CD4-positive, alpha-beta memory T cell (primary cell): ENCODE measurements at regions not wholly inside any gene's neighbourhood (a gene's known extent, or its start where the extent isn't known, plus 50 kb on each side); places are given as distances from the start of the nearest gene placed in this dataset.

Source experiments
- CTCF ChIA-PET: fragments of 350-600 bp; sonication (Branson Sonifier 250); formaldehyde crosslinking; loops from one replicate; lab custom pipeline; 2021; ENCODE audit warnings: inconsistent platforms; ENCODE audit not compliant: partially characterized antibody; lab: Charles Lee
- POLR2A ChIA-PET: fragments of 350-600 bp; sonication (Branson Sonifier 250); formaldehyde crosslinking; loops from one replicate; lab custom pipeline; 2021; ENCODE audit not compliant: partially characterized antibody; lab: Charles Lee
- DNase-seq, 5 donors: peaks; one replicate each; pipeline versions ENCODE4 v3.0.0 to v3.0.0-alpha.2; 2020 to 2022; ENCODE audit warnings: mixed read lengths in 1 of 5
- H3K27ac ChIP-seq: one replicate; pipeline ENCODE4 v1.7.0; 2013; ENCODE audit warnings: low read depth, low read length
- H3K27me3 ChIP-seq: 2 replicates; pipeline ENCODE4 v1.7.0; 2013; ENCODE audit warnings: mild to moderate bottlenecking, low read length, moderate library complexity; ENCODE audit not compliant: insufficient read depth
- H3K36me3 ChIP-seq: 2 replicates; pipeline ENCODE4 v1.7.0; 2013; ENCODE audit warnings: mild to moderate bottlenecking, low read length, moderate library complexity; ENCODE audit not compliant: insufficient read depth
- H3K4me1 ChIP-seq: 2 replicates; pipeline ENCODE4 v1.7.0; 2013; ENCODE audit warnings: mild to moderate bottlenecking, low read length, moderate library complexity; ENCODE audit not compliant: insufficient read depth
- H3K4me3 ChIP-seq, 2 donors: one replicate each; pipeline ENCODE4 v1.7.0; 2013; ENCODE audit warnings: low read length in 2 of 2, mild to moderate bottlenecking in 1 of 2
- H3K9me3 ChIP-seq, 2 donors: one replicate each; pipeline ENCODE4 v1.7.0; 2013; ENCODE audit warnings: low read length in 2 of 2, control low read depth in 1 of 2; ENCODE audit not compliant: control insufficient read depth in 1 of 2
- H3K27ac Mint-ChIP-seq, 7 donors: one replicate each; pipeline ENCODE4 v1.8.0; 2020 to 2021; ENCODE audit warnings: mixed read lengths in 7 of 7, mild to moderate bottlenecking in 6 of 7, inconsistent platforms in 3 of 7, moderate library complexity in 3 of 7
- H3K27me3 Mint-ChIP-seq, 2 donors: one replicate each; pipeline ENCODE4 v1.8.0; 2020 to 2021; ENCODE audit warnings: mixed read lengths in 2 of 2
- H3K36me3 Mint-ChIP-seq, 2 donors: one replicate each; pipeline ENCODE4 v1.8.0; 2020 to 2021; ENCODE audit warnings: mixed read lengths in 2 of 2, inconsistent platforms in 1 of 2, mild to moderate bottlenecking in 1 of 2
- H3K4me1 Mint-ChIP-seq, 4 donors: one replicate each; pipeline ENCODE4 v1.8.0; 2020 to 2021; ENCODE audit warnings: mixed read lengths in 4 of 4, mild to moderate bottlenecking in 1 of 4
- H3K4me3 Mint-ChIP-seq, 8 donors: one replicate each; pipeline ENCODE4 v1.8.0; 2020 to 2021; ENCODE audit warnings: mixed read lengths in 8 of 8, mild to moderate bottlenecking in 7 of 8, moderate library complexity in 6 of 8, inconsistent platforms in 3 of 8
- H3K9me3 Mint-ChIP-seq, 8 donors: one replicate each; pipeline ENCODE4 v1.8.0; 2020 to 2021; ENCODE audit warnings: mixed read lengths in 8 of 8, mild to moderate bottlenecking in 5 of 8, inconsistent platforms in 3 of 8, moderate library complexity in 1 of 8
- intact Hi-C: fragments of 100-400 bp; cut with micrococcal nuclease; formaldehyde crosslinking; loops from one replicate; pipeline ENCODE4 v1.15.1; 2023

DNA sequence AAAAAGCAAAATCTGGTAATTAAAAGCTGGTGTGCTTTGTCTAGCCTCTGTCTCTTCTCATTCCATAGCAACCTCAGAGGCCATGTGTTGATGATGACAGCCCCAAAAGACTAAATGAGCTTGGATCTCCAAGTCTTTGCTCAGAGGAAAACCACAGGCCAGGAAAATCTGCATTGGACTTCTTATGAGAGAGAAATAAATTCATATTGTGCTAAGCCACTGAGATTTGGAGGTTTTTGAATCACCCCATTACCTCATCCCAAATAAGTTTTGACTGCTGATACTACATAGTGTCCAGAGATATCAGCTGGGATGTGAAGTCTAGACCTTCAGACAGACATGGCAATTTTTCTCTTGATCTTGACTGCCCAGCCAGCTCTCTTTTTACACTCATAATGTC is 178.6 kb upstream of the DIPK2B start:
- no peaks in the 10 kb centered on the region for H3K36me3 ChIP-seq
- H3K27ac ChIP-seq, result no peak overlapping the region
- H3K27me3 ChIP-seq, result no peaks in the 10 kb centered on the region
- H3K4me3 Mint-ChIP-seq, result no peak overlapping the region
- no peaks in the 10 kb centered on the region for H3K4me1 Mint-ChIP-seq
- no peak overlapping the region for H3K4me3 ChIP-seq
- POLR2A ChIA-PET, result no interaction called here
- H3K9me3 Mint-ChIP-seq, result peaks cover 0 to 6% (median 0%) of the 10 kb centered on the region in 8 donors
- H3K27me3 Mint-ChIP-seq, result peaks cover 0 to 2% of the 10 kb centered on the region in 2 donors
- H3K4me1 ChIP-seq, result no peaks in the 10 kb centered on the region
- DNase-seq, result no peak
- no peaks in the 10 kb centered on the region for H3K9me3 ChIP-seq
- no peak overlapping the region for H3K27ac Mint-ChIP-seq
- H3K36me3 Mint-ChIP-seq, result no peaks in the 10 kb centered on the region
- intact Hi-C loops, result no loop called here
- CTCF ChIA-PET, result no interaction called here

DNA sequence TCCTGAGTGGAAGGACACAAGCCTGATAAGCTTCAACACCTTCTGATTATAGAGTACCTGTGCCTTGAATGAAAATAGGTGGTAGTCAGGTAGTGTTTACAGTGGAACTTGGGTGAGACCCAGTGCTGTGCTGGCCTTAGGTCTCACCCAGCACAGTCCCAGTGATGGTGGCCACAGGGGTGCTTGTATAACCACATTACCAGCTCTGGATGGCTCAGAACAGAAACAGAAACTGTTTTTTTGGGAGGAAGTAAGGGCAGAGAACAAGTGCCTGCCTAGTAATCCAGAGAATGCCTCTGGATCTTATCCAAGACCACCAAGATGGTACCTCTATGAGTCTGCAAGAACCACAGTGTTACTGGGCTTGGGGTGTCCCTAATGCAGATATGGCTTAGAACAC is 171.5 kb upstream of the DIPK2B start:
- Mint-ChIP-seq H3K9me3 (peaks cover 0 to 34% (median 25%) of the 10 kb centered on the region in 8 donors), H3K4me1 (no peaks in the 10 kb centered on the region), H3K4me3 (no peak overlapping the region), H3K27ac (no peak overlapping the region), H3K27me3 (peaks cover 1 to 5% of the 10 kb centered on the region in 2 donors), H3K36me3 (peaks cover 0 to 8% of the 10 kb centered on the region in 2 donors)
- ChIA-PET POLR2A (no interaction called here), CTCF (no interaction called here)
- no peak for DNase-seq
- H3K27ac ChIP-seq, result no peak overlapping the region
- intact Hi-C loops, result no loop called here
- H3K9me3 ChIP-seq, result no peaks in the 10 kb centered on the region
- H3K4me3 ChIP-seq, result no peak overlapping the region
- H3K27me3 ChIP-seq, result no peaks in the 10 kb centered on the region
- no peaks in the 10 kb centered on the region for H3K4me1 ChIP-seq
- no peaks in the 10 kb centered on the region for H3K36me3 ChIP-seq

DNA sequence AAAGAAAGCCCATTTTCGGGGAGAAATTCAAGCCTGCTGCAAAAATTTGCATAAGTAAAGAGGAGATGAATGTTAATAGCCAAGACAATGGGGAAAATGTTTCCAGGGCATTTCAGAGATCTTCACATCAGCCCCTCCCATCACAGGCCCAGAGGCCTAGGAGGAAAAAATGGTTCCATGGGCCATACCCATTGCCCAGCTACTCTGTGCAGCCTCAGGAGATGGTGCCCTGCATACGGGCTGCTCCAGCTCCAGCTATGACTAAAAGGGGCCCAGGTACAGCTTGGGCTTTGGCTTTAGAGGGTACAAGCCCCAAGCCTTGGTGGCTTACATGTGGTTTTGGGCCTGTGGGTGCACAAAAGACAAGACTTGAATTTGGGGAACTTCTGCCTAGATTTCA is 168.0 kb upstream of the DIPK2B start:
- no peaks in the 10 kb centered on the region for H3K36me3 ChIP-seq
- H3K27ac ChIP-seq, result no peak overlapping the region
- H3K27me3 ChIP-seq, result no peaks in the 10 kb centered on the region
- H3K27me3 Mint-ChIP-seq, result peaks cover 0 to 1% of the 10 kb centered on the region in 2 donors
- intact Hi-C loops, result no loop called here
- no peak overlapping the region for H3K4me3 ChIP-seq
- no peak for DNase-seq
- peaks cover 0 to 40% (median 29%) of the 10 kb centered on the region in 8 donors for H3K9me3 Mint-ChIP-seq
- no peaks in the 10 kb centered on the region for H3K4me1 ChIP-seq
- H3K27ac Mint-ChIP-seq, result no peak overlapping the region
- H3K36me3 Mint-ChIP-seq, result peaks cover 0 to 8% of the 10 kb centered on the region in 2 donors
- ChIA-PET POLR2A (no interaction called here), CTCF (no interaction called here)
- no peak overlapping the region for H3K4me3 Mint-ChIP-seq
- no peaks in the 10 kb centered on the region for H3K9me3 ChIP-seq
- H3K4me1 Mint-ChIP-seq, result no peaks in the 10 kb centered on the region

DNA sequence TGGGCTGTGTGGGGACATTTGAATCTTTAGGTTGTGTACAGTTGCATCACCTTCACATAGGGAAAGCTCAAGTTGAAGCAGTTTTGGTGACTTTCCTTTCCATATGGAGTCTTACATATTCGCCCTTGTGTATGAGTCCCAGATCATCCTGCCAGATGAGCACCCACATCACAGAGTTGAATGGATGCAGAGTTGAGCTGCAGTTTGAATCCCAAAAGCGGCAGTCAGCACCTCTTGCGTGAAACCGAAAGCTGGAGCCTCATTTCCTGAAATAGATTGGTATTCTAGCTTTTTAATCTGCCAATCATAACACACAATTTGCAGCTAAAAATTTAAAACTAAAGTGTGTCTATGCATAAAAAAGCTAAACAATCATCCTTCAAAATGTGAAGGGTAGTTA is 162.9 kb upstream of the DIPK2B start:
- no peaks in the 10 kb centered on the region for H3K4me1 Mint-ChIP-seq
- no peak overlapping the region for H3K4me3 Mint-ChIP-seq
- Histone ChIP-seq H3K27me3 (no peaks in the 10 kb centered on the region), H3K4me1 (no peaks in the 10 kb centered on the region), H3K9me3 (no peaks in the 10 kb centered on the region), H3K27ac (no peak overlapping the region), H3K4me3 (no peak overlapping the region), H3K36me3 (no peaks in the 10 kb centered on the region)
- no peak for DNase-seq
- H3K36me3 Mint-ChIP-seq, result no peaks in the 10 kb centered on the region
- H3K27ac Mint-ChIP-seq, result no peak overlapping the region
- peaks cover 0 to 20% (median 16%) of the 10 kb centered on the region in 8 donors for H3K9me3 Mint-ChIP-seq
- intact Hi-C loops, result no loop called here
- CTCF ChIA-PET, result no interaction called here
- POLR2A ChIA-PET, result no interaction called here
- H3K27me3 Mint-ChIP-seq, result peaks cover 1 to 8% of the 10 kb centered on the region in 2 donors

DNA sequence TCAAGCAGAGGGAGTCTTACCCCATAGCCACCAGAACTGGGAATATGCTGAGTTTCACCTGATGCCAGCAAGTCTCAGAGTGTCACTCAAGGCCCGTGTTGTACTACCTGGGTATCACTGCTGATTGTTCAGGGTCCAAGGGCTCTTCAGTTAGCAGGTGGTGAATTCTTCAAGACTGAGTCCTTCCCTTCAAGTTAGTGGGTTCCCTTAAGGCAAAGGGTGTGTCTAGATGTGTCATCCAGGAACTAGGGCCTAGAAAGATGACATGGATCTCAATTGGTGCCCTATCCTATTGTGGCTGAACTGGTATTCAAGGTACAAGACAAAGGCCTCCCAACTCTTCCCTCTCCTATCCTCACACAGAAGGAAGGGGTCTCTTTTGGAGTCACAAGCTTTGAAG is 159.9 kb upstream of the DIPK2B start:
- H3K4me1 ChIP-seq, result no peaks in the 10 kb centered on the region
- intact Hi-C loops, result no loop called here
- ChIA-PET CTCF (no interaction called here), POLR2A (no interaction called here)
- H3K4me3 ChIP-seq, result no peak overlapping the region
- H3K27me3 ChIP-seq, result no peaks in the 10 kb centered on the region
- H3K4me3 Mint-ChIP-seq, result no peak overlapping the region
- no peak for DNase-seq
- no peak overlapping the region for H3K27ac Mint-ChIP-seq
- no peak overlapping the region for H3K27ac ChIP-seq
- no peaks in the 10 kb centered on the region for H3K36me3 ChIP-seq
- H3K27me3 Mint-ChIP-seq, result peaks cover 1 to 8% of the 10 kb centered on the region in 2 donors
- no peaks in the 10 kb centered on the region for H3K9me3 ChIP-seq
- H3K36me3 Mint-ChIP-seq, result no peaks in the 10 kb centered on the region
- no peaks in the 10 kb centered on the region for H3K4me1 Mint-ChIP-seq
- H3K9me3 Mint-ChIP-seq, result peaks cover 0 to 16% (median 5%) of the 10 kb centered on the region in 8 donors

DNA sequence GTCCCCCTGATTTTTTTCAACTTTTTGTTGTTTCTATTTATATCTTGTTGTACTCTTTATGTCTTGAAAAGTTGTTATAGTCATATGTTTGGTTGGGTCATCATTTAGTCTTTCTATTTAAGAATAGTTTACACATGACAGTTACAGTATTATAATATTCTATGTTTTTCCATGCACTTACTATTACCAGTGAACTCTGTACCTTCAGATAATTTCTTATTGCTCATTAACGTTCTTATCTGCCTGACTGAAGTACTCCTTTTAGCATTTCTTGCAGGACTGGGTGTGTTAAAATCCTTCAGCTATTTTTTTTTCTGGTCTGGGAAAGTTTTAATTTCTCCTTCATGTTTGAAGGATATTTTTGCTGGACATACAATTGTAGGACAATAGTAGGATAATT is 157.7 kb upstream of the DIPK2B start:
- no peaks in the 10 kb centered on the region for H3K4me1 ChIP-seq
- no peaks in the 10 kb centered on the region for H3K36me3 Mint-ChIP-seq
- H3K9me3 Mint-ChIP-seq, result peaks cover 0 to 16% (median 4%) of the 10 kb centered on the region in 8 donors
- ChIA-PET CTCF (no interaction called here), POLR2A (no interaction called here)
- no peaks in the 10 kb centered on the region for H3K27me3 ChIP-seq
- no peaks in the 10 kb centered on the region for H3K36me3 ChIP-seq
- no peak for DNase-seq
- peaks cover 1 to 8% of the 10 kb centered on the region in 2 donors for H3K27me3 Mint-ChIP-seq
- no peaks in the 10 kb centered on the region for H3K9me3 ChIP-seq
- intact Hi-C loops, result no loop called here
- H3K4me1 Mint-ChIP-seq, result no peaks in the 10 kb centered on the region
- no peak overlapping the region for H3K27ac Mint-ChIP-seq
- H3K27ac ChIP-seq, result no peak overlapping the region
- no peak overlapping the region for H3K4me3 Mint-ChIP-seq
- no peak overlapping the region for H3K4me3 ChIP-seq

DNA sequence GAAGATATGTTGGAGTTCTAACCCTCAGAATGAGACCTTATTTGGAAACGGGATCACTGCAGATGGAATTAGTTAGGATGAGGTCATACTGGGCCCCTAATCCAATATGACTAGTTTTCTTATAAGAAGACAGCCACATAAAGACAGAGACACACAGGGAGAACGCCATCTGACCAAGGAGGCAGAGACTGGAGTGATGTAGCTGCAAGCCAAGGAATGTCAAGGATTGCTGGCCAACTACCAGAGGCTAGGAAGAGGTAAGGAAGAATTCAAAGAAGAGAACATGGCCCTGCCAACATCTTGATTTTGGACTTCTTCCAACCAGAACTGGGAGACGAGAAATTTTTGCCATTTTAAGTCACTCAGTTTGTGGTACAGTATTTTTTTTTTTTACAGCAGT is 152.8 kb upstream of the DIPK2B start:
- peaks cover 0 to 27% (median 5%) of the 10 kb centered on the region in 8 donors for H3K9me3 Mint-ChIP-seq
- no peak overlapping the region for H3K4me3 Mint-ChIP-seq
- Histone ChIP-seq H3K36me3 (no peaks in the 10 kb centered on the region), H3K27ac (no peak overlapping the region), H3K9me3 (no peaks in the 10 kb centered on the region), H3K4me3 (no peak overlapping the region), H3K4me1 (no peaks in the 10 kb centered on the region), H3K27me3 (no peaks in the 10 kb centered on the region)
- no peaks in the 10 kb centered on the region for H3K36me3 Mint-ChIP-seq
- intact Hi-C loops, result no loop called here
- DNase-seq, result no peak
- ChIA-PET CTCF (no interaction called here), POLR2A (no interaction called here)
- H3K27me3 Mint-ChIP-seq, result no peaks in the 10 kb centered on the region
- no peak overlapping the region for H3K27ac Mint-ChIP-seq
- no peaks in the 10 kb centered on the region for H3K4me1 Mint-ChIP-seq

DNA sequence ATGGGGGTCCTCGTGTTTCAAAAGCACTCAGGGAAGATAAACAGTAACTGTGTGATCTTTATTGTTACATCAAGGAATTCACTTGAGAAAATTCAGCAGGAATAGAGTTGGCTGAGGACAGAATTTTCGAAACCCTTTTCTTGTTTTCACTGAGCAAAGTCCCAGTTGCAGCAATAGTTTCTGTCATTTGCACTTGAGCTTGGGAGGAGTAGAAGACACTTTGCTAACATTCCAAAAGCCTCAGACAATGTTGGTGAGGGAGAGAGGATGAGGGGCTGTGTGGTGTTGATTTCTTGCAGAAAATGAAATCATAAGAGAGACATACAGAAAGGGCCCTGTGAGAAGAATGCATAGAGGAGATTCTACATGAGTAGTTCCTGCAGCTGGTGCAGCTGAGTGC is 151.9 kb upstream of the DIPK2B start:
- no peak overlapping the region for H3K4me3 ChIP-seq
- intact Hi-C loops, result no loop called here
- POLR2A ChIA-PET, result no interaction called here
- no peak overlapping the region for H3K27ac ChIP-seq
- Mint-ChIP-seq H3K4me3 (no peak overlapping the region), H3K27me3 (no peaks in the 10 kb centered on the region), H3K27ac (no peak overlapping the region), H3K4me1 (no peaks in the 10 kb centered on the region), H3K9me3 (peaks cover 0 to 22% (median 5%) of the 10 kb centered on the region in 8 donors), H3K36me3 (no peaks in the 10 kb centered on the region)
- H3K9me3 ChIP-seq, result no peaks in the 10 kb centered on the region
- CTCF ChIA-PET, result no interaction called here
- no peaks in the 10 kb centered on the region for H3K27me3 ChIP-seq
- no peak for DNase-seq
- no peaks in the 10 kb centered on the region for H3K36me3 ChIP-seq
- H3K4me1 ChIP-seq, result no peaks in the 10 kb centered on the region
